GM12891 (cell line): ENCODE measurements at regions not wholly inside any gene's neighbourhood (a gene's known extent, or its start where the extent isn't known, plus 50 kb on each side); places are given as distances from the start of the nearest gene placed in this dataset.

Experiments used
- POLR2A ChIP-seq: IDR thresholded peaks from 2 replicates; pipeline ENCODE4 v1.6.1; 2011; ENCODE audit warnings: low read depth, low read length, control low read depth
- POLR2AphosphoS5 ChIP-seq: IDR thresholded peaks from 2 replicates; pipeline ENCODE4 v1.6.1; 2011; ENCODE audit warnings: low read depth, low read length, control low read depth
- SPI1 ChIP-seq: IDR thresholded peaks from 2 replicates; pipeline ENCODE4 v1.6.1; 2011; ENCODE audit warnings: low read depth, low read length, control low read depth
- TAF1 ChIP-seq: IDR thresholded peaks from 2 replicates; pipeline ENCODE4 v1.6.1; 2011; ENCODE audit warnings: low read depth, low read length, control low read depth

DNA sequence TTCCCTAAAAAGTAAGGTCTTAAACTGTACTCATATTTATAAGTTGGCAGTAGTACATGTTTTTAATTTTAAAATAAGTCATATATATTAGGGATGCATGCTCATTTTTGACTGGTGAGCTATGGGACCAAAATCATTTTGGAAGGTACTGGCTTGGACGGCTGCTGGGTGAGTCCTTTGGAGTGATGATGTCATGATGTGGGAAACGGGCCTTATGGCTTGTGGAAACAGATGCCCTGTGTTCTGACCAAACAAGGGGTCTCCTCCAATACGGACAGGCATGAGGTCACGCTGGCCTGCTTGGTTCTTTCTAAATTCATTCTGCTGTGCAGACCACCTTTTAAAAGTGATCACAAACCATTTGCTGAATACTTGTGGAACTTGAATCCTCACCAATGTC lies 109.2 kb upstream of the MGAT5 start:
- no peak for TF ChIP-seq POLR2A
- no peak for TF ChIP-seq POLR2AphosphoS5
- no peak for TF ChIP-seq TAF1
- no peak for TF ChIP-seq SPI1
